OCI-LY7 (cell line): ENCODE measurements at regions not wholly inside any gene's neighbourhood (a gene's known extent, or its start where the extent isn't known, plus 50 kb on each side); places are given as distances from the start of the nearest gene placed in this dataset.

ENCODE experiments used
- EZH2phosphoT487 ChIP-seq: fragments of 200-600 bp; sonication (generic); IDR thresholded peaks from 2 replicates; pipeline ENCODE4 v1.6.1; 2018; ENCODE audit warnings: low read depth, borderline replicate concordance, mild to moderate bottlenecking, mixed run types, antibody characterized with exemption, low read length, moderate library complexity, mixed read lengths
- TF ChIP-seq, protein P1 (sequence below): fragments of 200-600 bp; sonication (generic); conservative IDR thresholded peaks from 2 replicates; pipeline ENCODE4 v1.5.1; 2014; ENCODE audit warnings: mild to moderate bottlenecking, antibody characterized with exemption, low read length, moderate library complexity, mixed read lengths

DNA sequence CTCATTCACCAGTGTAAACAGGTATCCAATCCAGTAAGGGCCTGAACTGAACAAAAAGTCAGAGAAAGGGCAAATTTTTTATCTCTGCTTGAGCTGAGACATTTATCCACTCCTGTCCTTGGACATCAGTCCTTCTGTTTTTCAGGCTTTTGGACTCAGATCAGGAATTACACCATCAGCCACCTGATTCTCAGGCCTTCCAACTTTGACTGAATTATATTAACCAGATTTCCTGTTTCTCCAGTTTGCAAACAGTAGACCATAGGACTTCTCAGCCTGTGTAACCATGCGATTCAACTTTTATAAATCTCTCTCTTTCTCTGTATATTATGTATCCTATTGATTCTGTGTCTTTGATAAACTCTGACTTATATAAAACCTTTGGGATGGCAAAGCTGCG is 289.3 kb upstream of the CDH2 start:
- TF ChIP-seq, protein P1, sequence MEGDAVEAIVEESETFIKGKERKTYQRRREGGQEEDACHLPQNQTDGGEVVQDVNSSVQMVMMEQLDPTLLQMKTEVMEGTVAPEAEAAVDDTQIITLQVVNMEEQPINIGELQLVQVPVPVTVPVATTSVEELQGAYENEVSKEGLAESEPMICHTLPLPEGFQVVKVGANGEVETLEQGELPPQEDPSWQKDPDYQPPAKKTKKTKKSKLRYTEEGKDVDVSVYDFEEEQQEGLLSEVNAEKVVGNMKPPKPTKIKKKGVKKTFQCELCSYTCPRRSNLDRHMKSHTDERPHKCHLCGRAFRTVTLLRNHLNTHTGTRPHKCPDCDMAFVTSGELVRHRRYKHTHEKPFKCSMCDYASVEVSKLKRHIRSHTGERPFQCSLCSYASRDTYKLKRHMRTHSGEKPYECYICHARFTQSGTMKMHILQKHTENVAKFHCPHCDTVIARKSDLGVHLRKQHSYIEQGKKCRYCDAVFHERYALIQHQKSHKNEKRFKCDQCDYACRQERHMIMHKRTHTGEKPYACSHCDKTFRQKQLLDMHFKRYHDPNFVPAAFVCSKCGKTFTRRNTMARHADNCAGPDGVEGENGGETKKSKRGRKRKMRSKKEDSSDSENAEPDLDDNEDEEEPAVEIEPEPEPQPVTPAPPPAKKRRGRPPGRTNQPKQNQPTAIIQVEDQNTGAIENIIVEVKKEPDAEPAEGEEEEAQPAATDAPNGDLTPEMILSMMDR, result no peak
- no peak for TF ChIP-seq EZH2phosphoT487
